K562 (cell line): ENCODE measurements at regions not wholly inside any gene's neighbourhood (a gene's known extent, or its start where the extent isn't known, plus 50 kb on each side); places are given as distances from the start of the nearest gene placed in this dataset.

Experiments
- CBFA2T3 ChIP-seq: fragments of 450-650 bp; IDR thresholded peaks from 2 replicates; pipeline ENCODE4 v1.6.1; 2017
- CEBPB ChIP-seq: fragments of 450-650 bp; IDR thresholded peaks from 2 replicates; pipeline ENCODE4 v1.6.1; 2016; ENCODE audit warnings: missing genetic modification characterization, missing compliant biosample characterization
- DPF2 ChIP-seq: fragments of 450-650 bp; IDR thresholded peaks from 2 replicates; pipeline ENCODE4 v1.6.1; 2016
- ESRRA ChIP-seq: fragments of 450-650 bp; IDR thresholded peaks from 2 replicates; pipeline ENCODE4 v1.6.1; 2014; ENCODE audit warnings: low read depth, mild to moderate bottlenecking, moderate library complexity, borderline replicate concordance
- EZH2 ChIP-seq: IDR thresholded peaks from 2 replicates; pipeline ENCODE4 v1.6.1; 2012; ENCODE audit warnings: low read depth, mild to moderate bottlenecking, inconsistent platforms, low read length, borderline replicate concordance
- GATAD2B ChIP-seq: fragments of 450-650 bp; IDR thresholded peaks from 2 replicates; pipeline ENCODE4 v1.6.1; 2017; ENCODE audit warnings: mild to moderate bottlenecking, borderline replicate concordance
- MCM5 ChIP-seq: fragments of 450-650 bp; IDR thresholded peaks from 2 replicates; pipeline ENCODE4 v1.6.1; 2016; ENCODE audit warnings: low read depth
- NCOR1 ChIP-seq: fragments of 450-650 bp; IDR thresholded peaks from 2 replicates; pipeline ENCODE4 v1.6.1; 2016; ENCODE audit warnings: mild to moderate bottlenecking, moderate library complexity
- POU5F1 ChIP-seq: fragments of 150-350 bp; IDR thresholded peaks from 2 replicates; pipeline ENCODE4 v1.6.1; 2014; ENCODE audit warnings: borderline replicate concordance, low read length, low read depth, mild to moderate bottlenecking; ENCODE audit not compliant: partially characterized antibody
- RBM22 ChIP-seq: fragments of 200-400 bp; formaldehyde crosslinking; IDR thresholded peaks from 2 replicates; pipeline ENCODE4 v1.6.1; 2018; ENCODE audit warnings: low read length, low read depth; ENCODE audit not compliant: poor library complexity, severe bottlenecking
- STAT5B ChIP-seq: fragments of 250-450 bp; sonication (Bioruptor Pico); IDR thresholded peaks from 2 replicates; pipeline ENCODE4 v1.8.0; 2021; ENCODE audit warnings: mild to moderate bottlenecking, inconsistent platforms
- TRIM24 ChIP-seq, 2 experiments: fragments of 450-650 bp; IDR thresholded peaks; 2 replicates each; pipeline ENCODE4 v1.6.1; 2016
- TSC22D4 ChIP-seq: fragments of 450-650 bp; IDR thresholded peaks from 2 replicates; pipeline ENCODE4 v1.6.1; 2016; ENCODE audit warnings: missing genetic modification characterization, missing biosample characterization, control low read depth
- XRCC4 ChIP-seq: IDR thresholded peaks from one replicate; pipeline ENCODE4 v1.6.1; 2011; ENCODE audit not compliant: insufficient read depth, insufficient read length; ENCODE audit errors: extremely low read depth
- ZBTB7A ChIP-seq: IDR thresholded peaks from 2 replicates; pipeline ENCODE4 v1.6.1; 2011; ENCODE audit warnings: low read depth, mild to moderate bottlenecking, low read length, moderate library complexity, borderline replicate concordance; ENCODE audit not compliant: control insufficient read depth
- ZNF347 ChIP-seq: fragments of 450-650 bp; formaldehyde crosslinking; IDR thresholded peaks from 2 replicates; pipeline ENCODE4 v1.4.0; 2020; ENCODE audit warnings: low read depth, mild to moderate bottlenecking, moderate library complexity
- ZNF444 ChIP-seq: fragments of 250-450 bp; sonication (Bioruptor Pico); IDR thresholded peaks from 2 replicates; pipeline ENCODE4 v1.4.0; 2020; ENCODE audit warnings: mild to moderate bottlenecking, moderate library complexity
- ZNF583 ChIP-seq: fragments of 250-450 bp; sonication (Bioruptor Pico); IDR thresholded peaks from 2 replicates; pipeline ENCODE4 v1.4.0; 2020
- ZNF707 ChIP-seq: fragments of 250-450 bp; sonication (Bioruptor Pico); conservative IDR thresholded peaks from 2 replicates; pipeline ENCODE4 v1.8.0; 2022; ENCODE audit warnings: inconsistent platforms, mild to moderate bottlenecking, moderate library complexity
- ZNF717 ChIP-seq: fragments of 250-450 bp; sonication (Bioruptor Pico); IDR thresholded peaks from 2 replicates; pipeline ENCODE4 v1.5.0; 2021
- TF ChIP-seq, protein P1 (sequence below): sonication (generic); formaldehyde crosslinking; IDR thresholded peaks from 2 replicates; pipeline ENCODE4 v1.8.1; 2023; ENCODE audit warnings: missing genetic modification reagents, mild to moderate bottlenecking, borderline replicate concordance
- TF ChIP-seq, protein P2 (sequence below): sonication (generic); formaldehyde crosslinking; IDR thresholded peaks from 2 replicates; pipeline ENCODE4 v1.8.0; 2023; ENCODE audit warnings: mild to moderate bottlenecking, missing genetic modification reagents

DNA sequence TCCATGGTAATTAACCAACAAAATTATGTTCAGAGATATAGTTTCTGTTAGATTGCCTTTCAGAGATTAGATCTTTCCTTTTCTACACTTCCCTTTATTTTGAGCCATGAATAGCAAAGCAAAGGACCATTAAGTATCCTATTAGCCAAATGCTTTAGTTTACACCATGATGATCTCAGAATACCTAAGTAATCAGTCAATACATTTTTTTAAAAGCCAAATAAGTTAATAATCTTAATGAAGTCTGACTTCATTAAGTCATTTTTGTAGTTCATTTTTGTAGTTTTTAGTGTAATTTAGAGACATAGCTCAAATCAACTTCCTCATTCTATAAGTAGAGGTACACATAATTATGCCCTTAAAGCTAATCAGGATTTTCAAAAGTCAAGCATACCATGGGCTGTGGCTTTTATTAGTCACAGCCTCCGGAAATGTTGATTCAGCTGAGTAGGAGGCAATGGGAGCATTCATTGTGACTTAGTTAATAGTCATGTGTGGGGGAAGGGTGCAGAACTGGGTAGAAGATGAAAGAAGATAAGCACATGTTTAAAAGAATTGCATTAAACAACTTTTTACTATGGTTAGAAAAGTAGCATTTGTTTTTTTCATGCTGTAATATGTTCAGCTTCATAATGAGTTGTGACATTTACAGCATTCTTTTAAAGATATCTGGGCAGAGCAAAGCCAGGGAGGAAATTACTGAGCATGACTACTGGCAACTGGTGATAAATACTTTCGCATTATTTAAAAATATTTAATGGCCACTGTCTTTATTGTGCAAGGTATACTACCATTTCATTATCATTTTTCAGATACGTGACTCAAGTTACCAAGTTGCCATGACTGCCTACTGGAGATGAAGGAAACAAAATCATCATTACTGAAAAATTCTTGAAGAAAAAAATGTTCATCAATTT is 57.3 kb upstream of the CCDC71L start (continued):
- TF ChIP-seq, protein P1, sequence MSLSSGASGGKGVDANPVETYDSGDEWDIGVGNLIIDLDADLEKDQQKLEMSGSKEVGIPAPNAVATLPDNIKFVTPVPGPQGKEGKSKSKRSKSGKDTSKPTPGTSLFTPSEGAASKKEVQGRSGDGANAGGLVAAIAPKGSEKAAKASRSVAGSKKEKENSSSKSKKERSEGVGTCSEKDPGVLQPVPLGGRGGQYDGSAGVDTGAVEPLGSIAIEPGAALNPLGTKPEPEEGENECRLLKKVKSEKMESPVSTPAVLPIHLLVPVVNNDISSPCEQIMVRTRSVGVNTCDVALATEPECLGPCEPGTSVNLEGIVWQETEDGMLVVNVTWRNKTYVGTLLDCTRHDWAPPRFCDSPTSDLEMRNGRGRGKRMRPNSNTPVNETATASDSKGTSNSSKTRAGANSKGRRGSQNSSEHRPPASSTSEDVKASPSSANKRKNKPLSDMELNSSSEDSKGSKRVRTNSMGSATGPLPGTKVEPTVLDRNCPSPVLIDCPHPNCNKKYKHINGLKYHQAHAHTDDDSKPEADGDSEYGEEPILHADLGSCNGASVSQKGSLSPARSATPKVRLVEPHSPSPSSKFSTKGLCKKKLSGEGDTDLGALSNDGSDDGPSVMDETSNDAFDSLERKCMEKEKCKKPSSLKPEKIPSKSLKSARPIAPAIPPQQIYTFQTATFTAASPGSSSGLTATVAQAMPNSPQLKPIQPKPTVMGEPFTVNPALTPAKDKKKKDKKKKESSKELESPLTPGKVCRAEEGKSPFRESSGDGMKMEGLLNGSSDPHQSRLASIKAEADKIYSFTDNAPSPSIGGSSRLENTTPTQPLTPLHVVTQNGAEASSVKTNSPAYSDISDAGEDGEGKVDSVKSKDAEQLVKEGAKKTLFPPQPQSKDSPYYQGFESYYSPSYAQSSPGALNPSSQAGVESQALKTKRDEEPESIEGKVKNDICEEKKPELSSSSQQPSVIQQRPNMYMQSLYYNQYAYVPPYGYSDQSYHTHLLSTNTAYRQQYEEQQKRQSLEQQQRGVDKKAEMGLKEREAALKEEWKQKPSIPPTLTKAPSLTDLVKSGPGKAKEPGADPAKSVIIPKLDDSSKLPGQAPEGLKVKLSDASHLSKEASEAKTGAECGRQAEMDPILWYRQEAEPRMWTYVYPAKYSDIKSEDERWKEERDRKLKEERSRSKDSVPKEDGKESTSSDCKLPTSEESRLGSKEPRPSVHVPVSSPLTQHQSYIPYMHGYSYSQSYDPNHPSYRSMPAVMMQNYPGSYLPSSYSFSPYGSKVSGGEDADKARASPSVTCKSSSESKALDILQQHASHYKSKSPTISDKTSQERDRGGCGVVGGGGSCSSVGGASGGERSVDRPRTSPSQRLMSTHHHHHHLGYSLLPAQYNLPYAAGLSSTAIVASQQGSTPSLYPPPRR (CRISPR knock-in tag): no peak
- TF ChIP-seq DPF2 (peak; percentile 99), ESRRA (peak; percentile 76), ZBTB7A (no peak), MCM5 (no peak), POU5F1 (no peak), ZNF707 (CRISPR knock-in tag) (no peak), TRIM24 (IDR thresholded peaks at IDR 0.05) (peak; percentile 89 to 96), ZNF583 (CRISPR knock-in tag) (no peak), NCOR1 (peak; percentile 79), CBFA2T3 (peak; percentile 85), XRCC4 (no peak), ZNF347 (CRISPR knock-in tag) (no peak), RBM22 (no peak), STAT5B (CRISPR knock-in tag) (no peak), GATAD2B (peak; percentile 91; the same call in 1 of the 2 replicates), CEBPB (tag) (peak; percentile 62; the same call in 1 of the 2 replicates), TSC22D4 (tag) (no peak), ZNF444 (CRISPR knock-in tag) (no peak), EZH2 (no peak), ZNF717 (CRISPR knock-in tag) (no peak)
- TF ChIP-seq, protein P2, sequence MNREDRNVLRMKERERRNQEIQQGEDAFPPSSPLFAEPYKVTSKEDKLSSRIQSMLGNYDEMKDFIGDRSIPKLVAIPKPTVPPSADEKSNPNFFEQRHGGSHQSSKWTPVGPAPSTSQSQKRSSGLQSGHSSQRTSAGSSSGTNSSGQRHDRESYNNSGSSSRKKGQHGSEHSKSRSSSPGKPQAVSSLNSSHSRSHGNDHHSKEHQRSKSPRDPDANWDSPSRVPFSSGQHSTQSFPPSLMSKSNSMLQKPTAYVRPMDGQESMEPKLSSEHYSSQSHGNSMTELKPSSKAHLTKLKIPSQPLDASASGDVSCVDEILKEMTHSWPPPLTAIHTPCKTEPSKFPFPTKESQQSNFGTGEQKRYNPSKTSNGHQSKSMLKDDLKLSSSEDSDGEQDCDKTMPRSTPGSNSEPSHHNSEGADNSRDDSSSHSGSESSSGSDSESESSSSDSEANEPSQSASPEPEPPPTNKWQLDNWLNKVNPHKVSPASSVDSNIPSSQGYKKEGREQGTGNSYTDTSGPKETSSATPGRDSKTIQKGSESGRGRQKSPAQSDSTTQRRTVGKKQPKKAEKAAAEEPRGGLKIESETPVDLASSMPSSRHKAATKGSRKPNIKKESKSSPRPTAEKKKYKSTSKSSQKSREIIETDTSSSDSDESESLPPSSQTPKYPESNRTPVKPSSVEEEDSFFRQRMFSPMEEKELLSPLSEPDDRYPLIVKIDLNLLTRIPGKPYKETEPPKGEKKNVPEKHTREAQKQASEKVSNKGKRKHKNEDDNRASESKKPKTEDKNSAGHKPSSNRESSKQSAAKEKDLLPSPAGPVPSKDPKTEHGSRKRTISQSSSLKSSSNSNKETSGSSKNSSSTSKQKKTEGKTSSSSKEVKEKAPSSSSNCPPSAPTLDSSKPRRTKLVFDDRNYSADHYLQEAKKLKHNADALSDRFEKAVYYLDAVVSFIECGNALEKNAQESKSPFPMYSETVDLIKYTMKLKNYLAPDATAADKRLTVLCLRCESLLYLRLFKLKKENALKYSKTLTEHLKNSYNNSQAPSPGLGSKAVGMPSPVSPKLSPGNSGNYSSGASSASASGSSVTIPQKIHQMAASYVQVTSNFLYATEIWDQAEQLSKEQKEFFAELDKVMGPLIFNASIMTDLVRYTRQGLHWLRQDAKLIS (CRISPR knock-in tag): 0 out of 2 replicates have a peak, but pooled peaks have one; percentile 7
